DND-41 (cell line): ENCODE measurements at regions not wholly inside any gene's neighbourhood (a gene's known extent, or its start where the extent isn't known, plus 50 kb on each side); places are given as distances from the start of the nearest gene placed in this dataset.
A peak's percentile ranks its signal among the peaks of the same experiment; 100 is the strongest.

Source experiments
- ATAC-seq: fragments of 200-7000 bp; cut with Tn5 transposase; 3 replicates; pipeline ENCODE4 v1.9.1; 2021; ENCODE audit warnings: low read depth; ENCODE audit not compliant: insufficient read depth
- DNase-seq: peaks from one replicate; pipeline ENCODE4 v3.0.0-alpha.2; 2020
- H2AFZ ChIP-seq: 2 replicates; pipeline ENCODE4 v1.6.0; 2012; ENCODE audit warnings: low read depth, low read length
- H3K27ac ChIP-seq: 2 replicates; pipeline ENCODE4 v1.5.1; 2012; ENCODE audit warnings: low read length, inconsistent platforms
- H3K27me3 ChIP-seq: fragments of 200-600 bp; sonication (generic); 2 replicates; pipeline ENCODE4 v1.6.0; 2012; ENCODE audit warnings: low read length, mild to moderate bottlenecking, inconsistent platforms; ENCODE audit not compliant: insufficient read depth, poor library complexity
- H3K36me3 ChIP-seq: 2 replicates; pipeline ENCODE4 v1.5.1; 2012; ENCODE audit warnings: low read length, inconsistent platforms; ENCODE audit not compliant: insufficient read depth
- H3K4me1 ChIP-seq: 2 replicates; pipeline ENCODE4 v1.5.1; 2012; ENCODE audit warnings: mild to moderate bottlenecking, low read length; ENCODE audit not compliant: insufficient read depth
- H3K4me2 ChIP-seq: 2 replicates; pipeline ENCODE4 v1.6.0; 2012; ENCODE audit warnings: mild to moderate bottlenecking, moderate library complexity, low read length, inconsistent platforms; ENCODE audit not compliant: insufficient read depth
- H3K4me3 ChIP-seq, 2 experiments: fragments of 200-600 bp in 1 of 2; shearing (Covaris generic) in 1 of 2; 2 replicates each; pipeline ENCODE4 v1.5.1; 2012 to 2016; ENCODE audit warnings: inconsistent platforms in 2 of 2, low read length in 2 of 2, mild to moderate bottlenecking in 2 of 2, low read depth in 1 of 2, moderate library complexity in 1 of 2
- H3K79me2 ChIP-seq: 2 replicates; pipeline ENCODE4 v1.6.0; 2012; ENCODE audit warnings: low read length, inconsistent platforms; ENCODE audit not compliant: insufficient read depth
- H3K9ac ChIP-seq: 2 replicates; pipeline ENCODE4 v1.6.0; 2012; ENCODE audit warnings: low read depth, mild to moderate bottlenecking, inconsistent platforms, low read length, moderate library complexity
- H3K9me3 ChIP-seq: 2 replicates; pipeline ENCODE4 v1.5.1; 2012; ENCODE audit warnings: low read length, moderate library complexity, mild to moderate bottlenecking, inconsistent platforms; ENCODE audit not compliant: insufficient read depth, severe bottlenecking
- H4K20me1 ChIP-seq: 2 replicates; pipeline ENCODE4 v1.6.0; 2012; ENCODE audit warnings: low read length; ENCODE audit not compliant: insufficient read depth
- EZH2 ChIP-seq: IDR thresholded peaks from 3 replicates; pipeline ENCODE4 v1.6.1; 2012; ENCODE audit warnings: borderline replicate concordance, low read depth, mild to moderate bottlenecking, moderate library complexity, low read length, inconsistent platforms; ENCODE audit not compliant: severe bottlenecking
- TF ChIP-seq, protein P1 (sequence below): IDR thresholded peaks from 2 replicates; pipeline ENCODE4 v1.5.1; 2012; ENCODE audit warnings: borderline replicate concordance, low read length, moderate library complexity, mild to moderate bottlenecking; ENCODE audit not compliant: poor library complexity, severe bottlenecking; ENCODE audit errors: extremely low read depth

DNA sequence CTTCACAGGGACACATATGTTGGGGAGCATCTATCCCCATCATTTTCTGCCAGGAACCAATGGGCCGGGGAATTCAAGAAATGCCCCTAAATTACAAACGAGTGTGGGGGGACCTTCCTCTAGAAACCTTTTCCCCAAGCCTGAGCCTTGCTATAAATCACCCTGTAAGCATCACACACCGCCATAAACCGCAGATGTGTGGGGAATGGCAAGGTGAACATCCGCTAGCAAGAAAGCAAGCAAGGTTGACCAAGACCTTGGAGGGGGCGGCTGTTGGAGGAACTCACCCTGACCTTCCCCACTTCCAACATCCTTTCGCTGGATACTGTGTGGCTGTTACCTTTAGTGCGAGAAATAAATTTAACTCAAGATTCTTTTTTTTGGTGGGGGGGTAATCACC lies 693.3 kb upstream of the TBX3 start:
- TF ChIP-seq EZH2, result no peak
- TF ChIP-seq, protein P1, sequence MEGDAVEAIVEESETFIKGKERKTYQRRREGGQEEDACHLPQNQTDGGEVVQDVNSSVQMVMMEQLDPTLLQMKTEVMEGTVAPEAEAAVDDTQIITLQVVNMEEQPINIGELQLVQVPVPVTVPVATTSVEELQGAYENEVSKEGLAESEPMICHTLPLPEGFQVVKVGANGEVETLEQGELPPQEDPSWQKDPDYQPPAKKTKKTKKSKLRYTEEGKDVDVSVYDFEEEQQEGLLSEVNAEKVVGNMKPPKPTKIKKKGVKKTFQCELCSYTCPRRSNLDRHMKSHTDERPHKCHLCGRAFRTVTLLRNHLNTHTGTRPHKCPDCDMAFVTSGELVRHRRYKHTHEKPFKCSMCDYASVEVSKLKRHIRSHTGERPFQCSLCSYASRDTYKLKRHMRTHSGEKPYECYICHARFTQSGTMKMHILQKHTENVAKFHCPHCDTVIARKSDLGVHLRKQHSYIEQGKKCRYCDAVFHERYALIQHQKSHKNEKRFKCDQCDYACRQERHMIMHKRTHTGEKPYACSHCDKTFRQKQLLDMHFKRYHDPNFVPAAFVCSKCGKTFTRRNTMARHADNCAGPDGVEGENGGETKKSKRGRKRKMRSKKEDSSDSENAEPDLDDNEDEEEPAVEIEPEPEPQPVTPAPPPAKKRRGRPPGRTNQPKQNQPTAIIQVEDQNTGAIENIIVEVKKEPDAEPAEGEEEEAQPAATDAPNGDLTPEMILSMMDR, result no peak
- no peaks in the 10 kb centered on the region for H4K20me1 ChIP-seq
- H3K9ac ChIP-seq, result no peak overlapping the region
- ATAC-seq (no peak), DNase-seq (no peak)
- peaks cover 17% of the 10 kb centered on the region for H3K4me1 ChIP-seq
- no peak overlapping the region for H3K4me3 ChIP-seq
- H3K27me3 ChIP-seq, result peaks cover 10% of the 10 kb centered on the region
- no peak overlapping the region for H3K4me2 ChIP-seq
- no peak overlapping the region for H2AFZ ChIP-seq
- H3K36me3 ChIP-seq, result no peaks in the 10 kb centered on the region
- no peaks in the 10 kb centered on the region for H3K9me3 ChIP-seq
- H3K27ac ChIP-seq, result no peak overlapping the region
- H3K79me2 ChIP-seq, result no peaks in the 10 kb centered on the region

DNA sequence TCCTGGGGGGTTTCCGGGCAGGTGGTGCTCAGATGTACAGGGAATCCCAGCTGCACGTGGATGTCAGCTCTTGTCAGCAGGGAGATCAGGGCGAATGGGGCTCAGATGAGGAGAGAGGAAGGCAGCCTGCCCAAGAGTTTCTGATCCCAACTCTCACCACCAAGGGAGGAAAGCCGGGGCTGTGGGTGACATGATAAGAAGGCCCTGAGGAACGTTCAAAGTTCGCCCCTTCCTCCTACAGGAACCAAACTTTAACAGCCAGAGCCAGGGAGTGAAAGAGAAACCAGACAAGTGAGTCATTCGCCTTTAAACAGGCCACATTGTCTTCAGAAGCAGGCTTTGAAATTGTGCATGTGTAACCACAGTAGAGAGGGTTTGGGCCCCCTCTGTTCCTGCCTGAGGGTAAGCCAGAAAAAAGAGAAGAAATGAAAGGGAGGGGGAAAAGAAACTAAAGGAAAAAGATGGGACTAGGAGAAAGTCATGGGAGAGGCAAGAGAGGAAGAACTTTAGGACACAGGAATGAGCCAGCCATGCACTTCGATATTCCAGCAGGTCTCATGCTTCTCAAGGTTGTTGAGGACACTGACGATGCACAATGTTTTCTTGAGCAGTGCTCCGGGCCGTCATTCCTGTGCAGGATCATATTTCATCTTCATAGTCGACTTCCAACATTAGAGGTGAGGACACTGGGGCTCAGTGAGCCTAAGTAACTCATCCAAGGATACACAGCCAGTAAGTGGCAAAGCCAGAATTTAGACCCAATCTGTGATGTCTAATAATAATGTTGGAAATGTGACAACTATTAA lies 691.4 kb upstream of the TBX3 start:
- peak; percentile 66 for DNase-seq

DNA sequence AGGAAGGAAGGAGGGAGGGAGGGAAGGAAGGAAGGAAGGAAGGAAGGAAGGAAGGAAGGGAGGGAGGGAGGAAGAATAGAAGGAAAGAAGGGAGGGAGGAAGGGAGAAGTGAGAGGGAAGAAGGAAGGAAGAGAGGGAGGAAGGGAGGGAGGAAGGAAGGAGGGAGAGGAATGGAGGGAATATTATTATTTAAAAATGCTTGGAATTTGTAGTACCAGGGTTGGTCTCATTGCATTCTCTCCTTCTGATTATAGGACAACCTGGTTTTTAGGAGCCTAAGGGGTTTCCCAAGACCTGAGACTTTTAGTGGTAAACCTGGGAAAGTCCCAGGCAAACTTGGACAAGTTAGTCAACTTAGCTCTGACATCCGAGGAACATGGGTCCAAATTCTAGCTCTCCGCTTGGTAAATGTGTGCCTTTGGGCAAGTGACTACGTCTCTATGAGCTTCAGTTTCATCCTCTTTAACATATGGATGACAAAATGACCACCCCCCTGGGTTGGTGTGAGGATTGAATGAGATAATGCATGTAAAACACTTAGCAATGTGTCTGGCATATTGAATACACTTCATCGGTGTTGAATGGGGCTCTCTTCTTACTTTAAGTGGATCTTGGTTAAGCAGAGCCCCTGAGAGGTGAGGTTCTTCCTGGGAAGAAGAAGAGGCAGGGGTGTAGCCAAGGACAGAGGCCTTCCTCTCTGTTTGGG lies 690.7 kb upstream of the TBX3 start:
- H3K4me1 ChIP-seq, result peaks cover 17% of the 10 kb centered on the region
- H2AFZ ChIP-seq, result no peak overlapping the region
- 0 out of 2 replicates have a peak overlapping the region, but pooled peaks have one; percentile 29 for H3K27ac ChIP-seq
- H3K4me3 ChIP-seq, result no peak overlapping the region
- H3K4me2 ChIP-seq, result no peak overlapping the region
- H3K9me3 ChIP-seq, result no peaks in the 10 kb centered on the region
- TF ChIP-seq, protein P1, result no peak
- no peak for TF ChIP-seq EZH2
- H3K9ac ChIP-seq, result no peak overlapping the region
- no peaks in the 10 kb centered on the region for H3K36me3 ChIP-seq
- peak; percentile 7; the same call in 1 of the 3 replicates for ATAC-seq
- H4K20me1 ChIP-seq, result no peaks in the 10 kb centered on the region
- no peaks in the 10 kb centered on the region for H3K27me3 ChIP-seq
- no peaks in the 10 kb centered on the region for H3K79me2 ChIP-seq
- DNase-seq, result no peak

More for the DNA sequence above, 691.4 kb upstream of the TBX3 start:
- peaks cover 17% of the 10 kb centered on the region for H3K4me1 ChIP-seq
- no peak overlapping the region for H3K9ac ChIP-seq
- H3K27me3 ChIP-seq, result no peaks in the 10 kb centered on the region
- 0 out of 2 replicates have a peak overlapping the region, but pooled peaks have one; percentile 29 for H3K27ac ChIP-seq
- peak overlapping the region; percentile 23; the same call in 1 of the 2 replicates for H3K4me2 ChIP-seq
- H3K36me3 ChIP-seq, result no peaks in the 10 kb centered on the region
- H3K9me3 ChIP-seq, result no peaks in the 10 kb centered on the region
- H3K79me2 ChIP-seq, result no peaks in the 10 kb centered on the region
- ATAC-seq, result peak; percentile 99
- no peak overlapping the region for H2AFZ ChIP-seq
- TF ChIP-seq, protein P1, result no peak
- no peak for TF ChIP-seq EZH2
- H4K20me1 ChIP-seq, result no peaks in the 10 kb centered on the region
- H3K4me3 ChIP-seq, result no peak overlapping the region
